HepG2 (cell line): ENCODE measurements at regions not wholly inside any gene's neighbourhood (a gene's known extent, or its start where the extent isn't known, plus 50 kb on each side); places are given as distances from the start of the nearest gene placed in this dataset.

Experiments
- ATAC-seq: fragments of 200-7000 bp; cut with Tn5 transposase; 3 replicates; pipeline ENCODE4 v1.9.1; 2020; ENCODE audit warnings: mild to moderate bottlenecking, moderate library complexity
- BruUV-seq: library from RNA; stranded (reverse); fragments of 400-500 nt; replicated peaks from 2 replicates; lab custom pipeline; 2021; lab: Mats Ljungman, UMichigan
- CTCF ChIA-PET: fragments of 300-600 bp; formaldehyde crosslinking; extraction: SDS; loops from one replicate; lab custom pipeline; 2021; ENCODE audit warnings: low total read pairs, inconsistent platforms, low intra/inter-chr PET ratio; lab: Yijun Ruan, JAX
- POLR2A ChIA-PET: fragments of 350-600 bp; sonication (Branson Sonifier 250); formaldehyde crosslinking; loops from one replicate; lab custom pipeline; 2020; ENCODE audit warnings: antibody characterized with exemption, inconsistent platforms; lab: Yijun Ruan, JAX
- DNase-seq: peaks from one replicate; pipeline ENCODE4 v3.0.0-alpha.2; 2015; ENCODE audit warnings: low spot score
- FAIRE-seq: peaks from 3 replicates; lab custom pipeline; 2011; peaks lifted over from hg19 to GRCh38; lab: Jason Lieb, UNC
- H2AFZ ChIP-seq: one replicate; pipeline ENCODE4 v1.6.1; 2011; ENCODE audit warnings: low read length, inconsistent platforms
- H3K27ac ChIP-seq: fragments of 300-600 bp; 3 replicates; pipeline ENCODE4 v1.8.0; 2011; ENCODE audit warnings: mixed run types, mild to moderate bottlenecking, mixed read lengths, low read length, inconsistent platforms; ENCODE audit not compliant: insufficient read depth; ENCODE audit errors: extremely low read length
- H3K27me3 ChIP-seq, 2 experiments: fragments of 200-600 bp in 1 of 2; 2 replicates in 1 of 2; 3 replicates in 1 of 2; pipeline versions ENCODE4 v1.6.0 to v1.8.0; 2011; ENCODE audit warnings: low read length in 2 of 2, mild to moderate bottlenecking in 2 of 2, moderate library complexity in 2 of 2, inconsistent platforms in 1 of 2; ENCODE audit not compliant: insufficient read depth in 2 of 2, control insufficient read depth in 1 of 2
- H3K36me3 ChIP-seq, 2 experiments: fragments of 200-600 bp in 1 of 2; replicated peaks in 1 of 2; 2 replicates in 1 of 2; 3 replicates in 1 of 2; pipeline versions ENCODE4 v1.5.1 to v1.8.0; 2011; ENCODE audit warnings: low read length in 2 of 2, inconsistent platforms in 1 of 2; ENCODE audit not compliant: insufficient read depth in 2 of 2, control insufficient read depth in 1 of 2
- H3K4me1 ChIP-seq: 2 replicates; pipeline ENCODE4 v1.5.1; 2012; ENCODE audit warnings: low read length, inconsistent platforms; ENCODE audit not compliant: insufficient read depth
- H3K4me2 ChIP-seq: 2 replicates; pipeline ENCODE4 v1.6.0; 2011; ENCODE audit warnings: low read depth, low read length, inconsistent platforms
- H3K4me3 ChIP-seq, 3 experiments: fragments of 200-600 bp in 1 of 3; sonication (generic), shearing (Covaris generic) in 1 of 3; replicated peaks in 1 of 3; 2 replicates each; pipeline ENCODE4 v1.5.1; 2011 to 2016; ENCODE audit warnings: low read length in 3 of 3, inconsistent platforms in 2 of 3, low read depth in 2 of 3, mild to moderate bottlenecking in 2 of 3, control low read depth in 1 of 3, mixed read lengths in 1 of 3; ENCODE audit not compliant: insufficient read depth in 1 of 3
- H3K79me2 ChIP-seq: one replicate; pipeline ENCODE4 v1.6.1; 2011; ENCODE audit warnings: low read length, inconsistent platforms; ENCODE audit not compliant: insufficient read depth
- H3K9ac ChIP-seq: 2 replicates; pipeline ENCODE4 v1.6.0; 2011; ENCODE audit warnings: mild to moderate bottlenecking, low read depth, low read length, inconsistent platforms; ENCODE audit not compliant: insufficient read depth
- H3K9me3 ChIP-seq: 2 replicates; pipeline ENCODE4 v1.5.1; 2012; ENCODE audit warnings: mild to moderate bottlenecking, low read length
- H4K20me1 ChIP-seq: 2 replicates; pipeline ENCODE4 v1.6.0; 2011; ENCODE audit warnings: inconsistent platforms, mild to moderate bottlenecking, low read length, moderate library complexity; ENCODE audit not compliant: insufficient read depth
- AKAP8 ChIP-seq: sonication (generic); formaldehyde crosslinking; IDR thresholded peaks from 2 replicates; pipeline ENCODE4 v1.5.1; 2020; ENCODE audit warnings: mild to moderate bottlenecking, missing genetic modification reagents
- BRD4 ChIP-seq: sonication (generic); formaldehyde crosslinking; IDR thresholded peaks from 2 replicates; pipeline ENCODE4 v1.4.0; 2020; ENCODE audit warnings: missing genetic modification reagents
- CBX5 ChIP-seq: sonication (generic); formaldehyde crosslinking; IDR thresholded peaks from 2 replicates; pipeline ENCODE4 v1.4.0; 2020; ENCODE audit warnings: missing genetic modification reagents, borderline replicate concordance
- FOXJ3 ChIP-seq: sonication (generic); formaldehyde crosslinking; IDR thresholded peaks from 2 replicates; pipeline ENCODE4 v1.4.0; 2020; ENCODE audit warnings: missing genetic modification reagents, mild to moderate bottlenecking, borderline replicate concordance
- HCFC1 ChIP-seq: fragments of 150-350 bp; IDR thresholded peaks from 2 replicates; pipeline ENCODE4 v1.6.1; 2014; ENCODE audit warnings: low read depth, low read length
- HOXD1 ChIP-seq: sonication (generic); formaldehyde crosslinking; IDR thresholded peaks from 2 replicates; pipeline ENCODE4 v1.5.0; 2020; ENCODE audit warnings: missing genetic modification reagents
- MTF2 ChIP-seq: sonication (generic); formaldehyde crosslinking; IDR thresholded peaks from 2 replicates; pipeline ENCODE4 v1.5.0; 2020; ENCODE audit warnings: missing genetic modification reagents, borderline replicate concordance
- SP140L ChIP-seq: sonication (generic); formaldehyde crosslinking; IDR thresholded peaks from 2 replicates; pipeline ENCODE4 v1.4.0; 2020; ENCODE audit warnings: missing genetic modification reagents, borderline replicate concordance
- SSRP1 ChIP-seq: IDR thresholded peaks from 2 replicates; pipeline ENCODE4 v1.6.1; 2016; ENCODE audit warnings: control low read depth
- ZMYM4 ChIP-seq: sonication (generic); formaldehyde crosslinking; IDR thresholded peaks from 2 replicates; pipeline ENCODE4 v1.8.1; 2023; ENCODE audit warnings: mild to moderate bottlenecking, missing genetic modification reagents
- ZNF326 ChIP-seq: sonication (generic); formaldehyde crosslinking; IDR thresholded peaks from 2 replicates; pipeline ENCODE4 v1.4.0; 2020; ENCODE audit warnings: missing genetic modification reagents, borderline replicate concordance
- ZNF432 ChIP-seq: sonication (generic); formaldehyde crosslinking; IDR thresholded peaks from 2 replicates; pipeline ENCODE4 v1.5.0; 2020; ENCODE audit warnings: missing genetic modification reagents, mild to moderate bottlenecking, borderline replicate concordance
- ZNF607 ChIP-seq: sonication (generic); formaldehyde crosslinking; IDR thresholded peaks from 2 replicates; pipeline ENCODE4 v1.5.1; 2020; ENCODE audit warnings: missing genetic modification reagents, mild to moderate bottlenecking, borderline replicate concordance
- ZNF652 ChIP-seq: IDR thresholded peaks from 2 replicates; pipeline ENCODE4 v1.6.1; 2016; ENCODE audit warnings: low read depth, borderline replicate concordance
- ZSCAN12 ChIP-seq: sonication (generic); formaldehyde crosslinking; IDR thresholded peaks from 2 replicates; pipeline ENCODE4 v1.9.0; 2021; ENCODE audit warnings: mild to moderate bottlenecking, missing genetic modification reagents
- in situ Hi-C: cut with HindIII; loops from 2 replicates; pipeline ENCODE4 v1.10.0; 2017; ENCODE audit warnings: low pct_unique_long_range_greater_than_20kb; ENCODE audit not compliant: extremely low pct_ligation_motif_present
- intact Hi-C: fragments of 100-400 bp; cut with micrococcal nuclease; formaldehyde crosslinking; loops from one replicate; pipeline ENCODE4 v1.10.0; 2022; ENCODE audit not compliant: unreplicated experiment
- TF ChIP-seq, protein P1 (sequence below): sonication (generic); formaldehyde crosslinking; IDR thresholded peaks from 2 replicates; pipeline ENCODE4 v1.4.0; 2020; ENCODE audit warnings: mild to moderate bottlenecking, low read depth, missing genetic modification reagents
- TF ChIP-seq, protein P2 (sequence below): sonication (generic); formaldehyde crosslinking; IDR thresholded peaks from 2 replicates; pipeline ENCODE4 v1.4.0; 2020; ENCODE audit warnings: missing genetic modification reagents, borderline replicate concordance
- TF ChIP-seq, protein P3 (sequence below): sonication (generic); formaldehyde crosslinking; IDR thresholded peaks from 2 replicates; pipeline ENCODE4 v1.5.1; 2020; ENCODE audit warnings: mild to moderate bottlenecking, moderate library complexity, missing genetic modification reagents

DNA sequence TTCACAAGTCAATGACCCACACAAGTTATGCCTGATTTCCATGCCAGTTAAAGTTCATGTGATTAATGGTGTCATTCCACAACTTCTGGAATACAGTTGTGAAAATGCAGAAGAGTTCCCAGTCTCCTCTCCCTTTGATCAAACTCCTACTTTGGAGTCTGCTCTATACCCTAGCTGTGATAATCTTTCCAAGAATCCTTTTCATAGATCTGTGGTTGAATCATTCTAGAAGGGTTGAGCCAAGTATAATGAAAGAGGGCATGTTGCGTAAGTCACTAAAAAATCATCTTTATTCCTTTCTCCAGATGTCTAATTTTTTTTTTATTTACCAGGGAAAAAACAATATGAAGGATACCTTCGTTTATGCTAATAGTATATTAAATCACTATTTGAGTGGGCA, 89.7 kb upstream of the CARD18 start (continued):
- TF ChIP-seq, protein P1, sequence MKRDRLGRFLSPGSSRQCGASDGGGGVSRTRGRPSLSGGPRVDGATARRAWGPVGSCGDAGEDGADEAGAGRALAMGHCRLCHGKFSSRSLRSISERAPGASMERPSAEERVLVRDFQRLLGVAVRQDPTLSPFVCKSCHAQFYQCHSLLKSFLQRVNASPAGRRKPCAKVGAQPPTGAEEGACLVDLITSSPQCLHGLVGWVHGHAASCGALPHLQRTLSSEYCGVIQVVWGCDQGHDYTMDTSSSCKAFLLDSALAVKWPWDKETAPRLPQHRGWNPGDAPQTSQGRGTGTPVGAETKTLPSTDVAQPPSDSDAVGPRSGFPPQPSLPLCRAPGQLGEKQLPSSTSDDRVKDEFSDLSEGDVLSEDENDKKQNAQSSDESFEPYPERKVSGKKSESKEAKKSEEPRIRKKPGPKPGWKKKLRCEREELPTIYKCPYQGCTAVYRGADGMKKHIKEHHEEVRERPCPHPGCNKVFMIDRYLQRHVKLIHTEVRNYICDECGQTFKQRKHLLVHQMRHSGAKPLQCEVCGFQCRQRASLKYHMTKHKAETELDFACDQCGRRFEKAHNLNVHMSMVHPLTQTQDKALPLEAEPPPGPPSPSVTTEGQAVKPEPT (CRISPR knock-in tag): no peak

DNA sequence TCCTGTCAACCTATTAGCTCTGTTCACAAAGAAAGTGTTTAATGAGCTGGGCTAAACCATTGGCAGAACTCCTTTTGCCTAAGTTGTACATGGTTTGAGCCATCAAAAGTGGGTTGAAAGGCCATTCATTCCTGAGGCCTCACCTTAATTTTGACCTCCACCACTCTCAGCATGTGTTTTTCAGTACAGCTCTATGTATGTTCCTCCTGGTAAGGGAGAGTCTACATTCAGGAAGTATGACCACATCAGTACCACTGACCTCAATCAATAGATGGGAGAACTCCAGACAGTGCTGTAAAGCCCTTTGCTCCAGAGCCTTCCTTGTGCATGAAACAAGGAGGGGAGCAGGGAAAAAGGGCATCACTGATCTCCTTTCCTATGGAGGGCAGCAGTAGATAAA, 87.8 kb upstream of the CARD18 start:
- no peak overlapping the region for H3K4me3 ChIP-seq
- no peak for FAIRE-seq
- peak; percentile 35; the same call in 1 of the 3 replicates for ATAC-seq
- H2AFZ ChIP-seq: no peak overlapping the region
- ChIA-PET CTCF (no interaction called here), POLR2A (no interaction called here)
- TF ChIP-seq, protein P2, sequence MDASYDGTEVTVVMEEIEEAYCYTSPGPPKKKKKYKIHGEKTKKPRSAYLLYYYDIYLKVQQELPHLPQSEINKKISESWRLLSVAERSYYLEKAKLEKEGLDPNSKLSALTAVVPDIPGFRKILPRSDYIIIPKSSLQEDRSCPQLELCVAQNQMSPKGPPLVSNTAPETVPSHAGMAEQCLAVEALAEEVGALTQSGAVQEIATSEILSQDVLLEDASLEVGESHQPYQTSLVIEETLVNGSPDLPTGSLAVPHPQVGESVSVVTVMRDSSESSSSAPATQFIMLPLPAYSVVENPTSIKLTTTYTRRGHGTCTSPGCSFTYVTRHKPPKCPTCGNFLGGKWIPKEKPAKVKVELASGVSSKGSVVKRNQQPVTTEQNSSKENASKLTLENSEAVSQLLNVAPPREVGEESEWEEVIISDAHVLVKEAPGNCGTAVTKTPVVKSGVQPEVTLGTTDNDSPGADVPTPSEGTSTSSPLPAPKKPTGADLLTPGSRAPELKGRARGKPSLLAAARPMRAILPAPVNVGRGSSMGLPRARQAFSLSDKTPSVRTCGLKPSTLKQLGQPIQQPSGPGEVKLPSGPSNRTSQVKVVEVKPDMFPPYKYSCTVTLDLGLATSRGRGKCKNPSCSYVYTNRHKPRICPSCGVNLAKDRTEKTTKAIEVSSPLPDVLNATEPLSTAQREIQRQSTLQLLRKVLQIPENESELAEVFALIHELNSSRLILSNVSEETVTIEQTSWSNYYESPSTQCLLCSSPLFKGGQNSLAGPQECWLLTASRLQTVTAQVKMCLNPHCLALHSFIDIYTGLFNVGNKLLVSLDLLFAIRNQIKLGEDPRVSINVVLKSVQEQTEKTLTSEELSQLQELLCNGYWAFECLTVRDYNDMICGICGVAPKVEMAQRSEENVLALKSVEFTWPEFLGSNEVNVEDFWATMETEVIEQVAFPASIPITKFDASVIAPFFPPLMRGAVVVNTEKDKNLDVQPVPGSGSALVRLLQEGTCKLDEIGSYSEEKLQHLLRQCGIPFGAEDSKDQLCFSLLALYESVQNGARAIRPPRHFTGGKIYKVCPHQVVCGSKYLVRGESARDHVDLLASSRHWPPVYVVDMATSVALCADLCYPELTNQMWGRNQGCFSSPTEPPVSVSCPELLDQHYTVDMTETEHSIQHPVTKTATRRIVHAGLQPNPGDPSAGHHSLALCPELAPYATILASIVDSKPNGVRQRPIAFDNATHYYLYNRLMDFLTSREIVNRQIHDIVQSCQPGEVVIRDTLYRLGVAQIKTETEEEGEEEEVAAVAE (CRISPR knock-in tag): no peak
- TF ChIP-seq AKAP8 (CRISPR knock-in tag) (no peak), MTF2 (CRISPR knock-in tag) (no peak), BRD4 (CRISPR knock-in tag) (no peak), ZSCAN12 (CRISPR knock-in tag) (no peak), ZNF432 (no peak), HOXD1 (CRISPR knock-in tag) (no peak), ZNF652 (no peak), ZNF326 (CRISPR knock-in tag) (no peak), ZNF607 (no peak), ZMYM4 (CRISPR knock-in tag) (no peak), SP140L (CRISPR knock-in tag) (no peak), FOXJ3 (no peak), SSRP1 (CRISPR knock-in tag) (no peak), HCFC1 (no peak), CBX5 (CRISPR knock-in tag) (no peak)
- TF ChIP-seq, protein P3, sequence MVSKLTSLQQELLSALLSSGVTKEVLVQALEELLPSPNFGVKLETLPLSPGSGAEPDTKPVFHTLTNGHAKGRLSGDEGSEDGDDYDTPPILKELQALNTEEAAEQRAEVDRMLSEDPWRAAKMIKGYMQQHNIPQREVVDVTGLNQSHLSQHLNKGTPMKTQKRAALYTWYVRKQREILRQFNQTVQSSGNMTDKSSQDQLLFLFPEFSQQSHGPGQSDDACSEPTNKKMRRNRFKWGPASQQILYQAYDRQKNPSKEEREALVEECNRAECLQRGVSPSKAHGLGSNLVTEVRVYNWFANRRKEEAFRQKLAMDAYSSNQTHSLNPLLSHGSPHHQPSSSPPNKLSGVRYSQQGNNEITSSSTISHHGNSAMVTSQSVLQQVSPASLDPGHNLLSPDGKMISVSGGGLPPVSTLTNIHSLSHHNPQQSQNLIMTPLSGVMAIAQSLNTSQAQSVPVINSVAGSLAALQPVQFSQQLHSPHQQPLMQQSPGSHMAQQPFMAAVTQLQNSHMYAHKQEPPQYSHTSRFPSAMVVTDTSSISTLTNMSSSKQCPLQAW (CRISPR knock-in tag): no peak
- no peak overlapping the region for H3K27ac ChIP-seq
- no peaks in the 10 kb centered on the region for H4K20me1 ChIP-seq
- H3K9me3 ChIP-seq: no peaks in the 10 kb centered on the region
- no peaks in the 10 kb centered on the region for H3K36me3 ChIP-seq
- no peak overlapping the region for H3K9ac ChIP-seq
- no TSS peak for BruUV-seq
- in situ Hi-C loops (no loop called here), intact Hi-C loops (no loop called here)
- H3K4me2 ChIP-seq: no peak overlapping the region
- H3K4me1 ChIP-seq: peaks cover 17% of the 10 kb centered on the region
- H3K79me2 ChIP-seq: no peaks in the 10 kb centered on the region
- DNase-seq: no peak
- no peaks in the 10 kb centered on the region for H3K27me3 ChIP-seq
